ENCODE measurements at regions not wholly inside any gene's neighbourhood (a gene's known extent, or its start where the extent isn't known, plus 50 kb on each side); places are given as distances from the start of the nearest gene placed in this dataset.

GRCh38 chr2:10514743-10515142, 66.6 kb upstream of the ODC1 start:
- Histone ChIP-seq H3K27me3 (ENCODE audit: low read depth) (no peaks in the 10 kb centered on the region), H3K27ac (no peak overlapping the region), H3K36me3 (no peaks in the 10 kb centered on the region), H3K9me3 (peaks cover 18% of the 10 kb centered on the region), H3K4me3 (no peak overlapping the region), H3K4me1 (no peaks in the 10 kb centered on the region)
- ATAC-seq (no peak), DNase-seq (no peak)
- intact Hi-C loops (cut with DNase I) = no loop called here
- no peak for TF ChIP-seq CTCF (IDR thresholded peaks at IDR 0.05)

- intact Hi-C loops (cut with DNase I) = no loop called here
- no peak for TF ChIP-seq CTCF (IDR thresholded peaks at IDR 0.05)
- H3K27ac ChIP-seq = no peak overlapping the region
- H3K27me3 ChIP-seq (ENCODE audit: low read depth) = no peaks in the 10 kb centered on the region
- no peaks in the 10 kb centered on the region for H3K4me1 ChIP-seq
- H3K9me3 ChIP-seq = peaks cover 18% of the 10 kb centered on the region
- H3K4me3 ChIP-seq = no peak overlapping the region
- DNase-seq (no peak), ATAC-seq (no peak)
- H3K36me3 ChIP-seq = no peaks in the 10 kb centered on the region
Measured at GRCh38 chr2:10514273-10514672, 66.1 kb upstream of the ODC1 start.

- Histone ChIP-seq H3K9me3 (peaks cover 18% of the 10 kb centered on the region), H3K4me3 (no peak overlapping the region), H3K36me3 (no peaks in the 10 kb centered on the region), H3K27me3 (ENCODE audit: low read depth) (no peaks in the 10 kb centered on the region), H3K4me1 (no peaks in the 10 kb centered on the region), H3K27ac (no peak overlapping the region)
- no peak for DNase-seq
- no peak for ATAC-seq
- intact Hi-C loops (cut with DNase I) = no loop called here
- no peak for TF ChIP-seq CTCF (IDR thresholded peaks at IDR 0.05)
Measured at GRCh38 chr2:10513201-10513600, 65.1 kb upstream of the ODC1 start.

GRCh38 chr2:10508038-10508437, 59.9 kb upstream of the ODC1 start:
- intact Hi-C loops (cut with DNase I) = no loop called here
- Histone ChIP-seq H3K27me3 (ENCODE audit: low read depth) (no peaks in the 10 kb centered on the region), H3K36me3 (no peaks in the 10 kb centered on the region), H3K4me1 (no peaks in the 10 kb centered on the region), H3K9me3 (no peaks in the 10 kb centered on the region), H3K27ac (no peak overlapping the region), H3K4me3 (no peak overlapping the region)
- no peak for ATAC-seq
- no peak for TF ChIP-seq CTCF (IDR thresholded peaks at IDR 0.05)
- no peak for DNase-seq

- Histone ChIP-seq H3K4me1 (no peaks in the 10 kb centered on the region), H3K27me3 (ENCODE audit: low read depth) (no peaks in the 10 kb centered on the region), H3K9me3 (no peaks in the 10 kb centered on the region), H3K36me3 (no peaks in the 10 kb centered on the region), H3K4me3 (no peak overlapping the region), H3K27ac (no peak overlapping the region)
- TF ChIP-seq CTCF (IDR thresholded peaks at IDR 0.05) = no peak
- DNase-seq (no peak), ATAC-seq (no peak)
- intact Hi-C loops (cut with DNase I) = no loop called here
Measured at GRCh38 chr2:10507106-10507505, 59.0 kb upstream of the ODC1 start.
